ENCODE measurements at regions not wholly inside any gene's neighbourhood (a gene's known extent, or its start where the extent isn't known, plus 50 kb on each side); places are given as distances from the start of the nearest gene placed in this dataset.

GRCh38 chr1:119318466-119319309 is 49.9 kb upstream of the HAO2 start:
- peaks cover 5% of the 10 kb centered on the region for H3K4me1 ChIP-seq
- TF ChIP-seq Cebpa-rat (IDR thresholded peaks at IDR 0.05) = no peak
- no peaks in the 10 kb centered on the region for H3K9me3 ChIP-seq
- H3K36me3 ChIP-seq = no peaks in the 10 kb centered on the region
- no peak overlapping the region for H3K27ac ChIP-seq
- H3K9ac ChIP-seq = no peak overlapping the region
- no peak overlapping the region for H3K4me3 ChIP-seq
- H3K4me2 ChIP-seq = no peak overlapping the region
- H3K27me3 ChIP-seq = no peaks in the 10 kb centered on the region
- H4K20me1 ChIP-seq = no peaks in the 10 kb centered on the region

Measured in BLaER1 (cell line).